ENCODE measurements at regions not wholly inside any gene's neighbourhood (a gene's known extent, or its start where the extent isn't known, plus 50 kb on each side); places are given as distances from the start of the nearest gene placed in this dataset.
"Not testable (repeated sequence)": the region's sequence is repeated elsewhere in the genome, so short reads cannot be mapped to it uniquely, and the experiment has no call there.

GRCh38 chr2:129907256-129907998 lies 72.0 kb upstream of the RAB6C start:
- intact Hi-C loops (cut with DNase I), result no loop called here
- DNase-seq (ENCODE audit: low spot score), result peak; percentile 59

GRCh38 chr2:129908721-129909373 lies 70.6 kb upstream of the RAB6C start:
- intact Hi-C loops (cut with DNase I), result no loop called here
- DNase-seq (ENCODE audit: low spot score), result peak; percentile 68

DNA sequence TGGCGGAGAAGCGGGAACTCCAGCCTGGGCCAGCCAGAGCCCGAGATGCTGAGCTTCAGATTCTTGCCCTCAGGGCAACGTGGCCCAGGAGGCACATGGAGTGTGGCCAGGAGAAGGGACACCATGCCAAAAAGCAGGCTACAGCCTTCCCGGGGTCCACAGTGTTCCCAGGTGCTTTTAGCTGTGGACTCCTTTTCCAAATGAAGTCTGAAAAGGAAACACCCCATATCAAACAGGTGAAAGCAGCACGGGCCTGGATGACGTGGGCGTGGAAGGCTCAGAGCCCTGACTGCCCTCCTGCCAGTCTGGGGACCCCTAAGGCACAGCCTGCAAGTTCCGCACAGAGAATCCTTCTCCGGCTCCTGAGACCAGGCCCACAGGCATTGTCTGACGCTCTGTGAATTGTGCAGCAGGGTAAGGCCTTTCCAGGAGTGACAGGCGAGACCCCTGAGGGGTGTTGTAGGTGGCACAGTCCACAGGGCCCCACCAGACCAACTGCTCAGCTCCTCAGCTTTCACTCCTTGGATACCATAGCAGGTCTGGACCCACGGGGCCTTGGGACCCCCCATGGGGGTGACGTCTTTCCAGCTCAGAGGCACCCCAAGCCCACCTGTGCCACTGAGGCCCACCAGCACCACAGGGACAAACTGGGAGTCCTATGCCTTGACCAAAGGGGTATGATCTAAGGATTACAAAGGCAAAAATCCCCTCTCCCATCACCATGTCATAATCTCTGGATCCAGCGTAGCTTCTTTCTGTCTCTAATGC lies 69.6 kb upstream of the RAB6C start:
- DNase-seq (ENCODE audit: low spot score), result peak; percentile 67
- intact Hi-C loops (cut with DNase I), result no loop called here

DNA sequence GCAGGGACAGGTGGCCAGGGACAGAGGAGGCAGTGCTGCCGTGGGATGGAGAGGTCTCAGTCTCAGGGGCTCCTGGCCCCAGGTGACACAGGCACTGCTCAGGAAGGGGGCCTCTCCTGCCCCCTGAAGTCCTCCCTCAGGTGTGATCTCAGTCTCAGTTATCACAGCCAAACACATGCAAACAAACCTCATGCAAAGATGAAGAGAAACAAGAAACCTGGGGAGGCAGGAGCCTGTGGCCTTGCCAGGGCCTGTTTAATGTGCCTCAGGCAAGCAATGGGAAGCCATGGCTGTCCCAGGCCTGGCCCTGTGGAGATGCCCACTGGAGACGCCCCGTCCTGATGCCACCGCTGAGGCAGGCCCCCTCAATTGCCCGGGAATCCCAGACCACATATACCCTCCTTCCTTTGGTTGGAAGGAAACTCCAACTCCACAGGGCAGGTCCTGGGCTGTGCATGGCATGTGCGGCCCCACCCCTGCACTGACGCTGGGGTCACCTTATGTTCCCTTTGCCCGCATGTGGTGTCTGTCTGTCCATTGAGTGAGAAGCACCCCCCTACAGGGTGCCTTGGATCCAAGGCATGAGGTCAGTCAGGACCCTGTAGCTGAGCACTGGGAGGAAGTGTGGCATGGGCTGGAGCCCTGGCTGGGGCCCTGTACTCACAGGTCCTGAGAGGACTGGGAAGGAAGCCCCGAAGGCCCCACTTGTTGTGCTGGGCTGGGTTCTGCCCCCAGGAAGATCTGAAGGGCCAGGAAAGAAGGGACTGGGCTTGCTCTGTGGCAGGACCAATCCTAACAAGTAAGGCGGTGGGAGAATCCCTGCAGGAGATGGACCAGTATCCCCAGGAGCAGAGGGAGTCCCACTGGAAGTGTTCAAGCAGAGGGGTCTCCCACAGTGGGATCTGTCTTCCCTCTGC lies 68.8 kb upstream of the RAB6C start:
- intact Hi-C loops (cut with DNase I), result no loop called here
- DNase-seq (ENCODE audit: low spot score), result peak; percentile 46

- intact Hi-C loops (cut with DNase I), result no loop called here
- DNase-seq (ENCODE audit: low spot score), result peak; percentile 64
These were observed 68.0 kb upstream of the RAB6C start for GRCh38 chr2:129911363-129912065.

- intact Hi-C loops (cut with DNase I), result no loop called here
These were observed 67.2 kb upstream of the RAB6C start for GRCh38 chr2:129912066-129912820.

GRCh38 chr2:129912871-129913694 lies 66.4 kb upstream of the RAB6C start:
- peak; percentile 66 for DNase-seq (ENCODE audit: low spot score)
- intact Hi-C loops (cut with DNase I), result no loop called here

More at GRCh38 chr2:129912066-129912820, 67.2 kb upstream of the RAB6C start:
- DNase-seq (ENCODE audit: low spot score), result peak; percentile 71

DNA sequence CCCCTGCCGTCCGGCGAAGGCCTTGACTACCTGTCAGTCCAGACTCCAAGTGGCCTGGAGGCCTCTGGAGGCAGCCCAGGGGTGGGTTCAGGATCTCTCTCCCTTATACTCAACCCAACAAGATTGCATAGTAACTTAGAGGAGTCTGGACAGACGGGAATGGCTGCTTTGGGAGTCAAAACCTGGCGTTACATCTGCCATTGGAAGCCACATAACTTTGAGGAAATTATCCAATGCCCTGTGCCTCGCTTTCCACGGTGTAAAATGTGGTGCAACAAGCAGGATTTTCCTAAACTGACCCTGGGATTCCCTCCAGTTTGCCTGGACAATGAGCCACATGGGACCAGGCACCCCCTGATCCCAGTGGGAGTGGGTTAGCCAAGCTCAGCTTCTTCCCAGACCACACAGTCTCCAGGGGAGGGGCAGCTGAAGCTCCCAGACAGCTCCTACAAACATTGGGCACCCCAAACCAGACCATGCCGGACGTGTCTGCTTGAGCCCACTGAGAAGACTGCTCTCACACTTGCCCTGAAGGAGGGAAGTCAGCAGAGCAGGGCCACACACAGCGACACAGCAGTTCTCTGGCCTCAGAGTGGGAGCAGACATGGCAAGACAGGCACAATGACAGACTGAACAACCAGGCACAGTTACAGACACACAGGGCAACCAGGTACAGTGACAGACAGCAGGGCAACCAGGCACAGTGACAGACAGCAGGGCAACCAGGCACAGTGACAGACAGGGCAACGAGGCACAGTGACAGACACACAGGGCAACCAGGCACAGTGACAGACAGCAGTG lies 65.6 kb upstream of the RAB6C start:
- DNase-seq (ENCODE audit: low spot score), result peak; percentile 65
- intact Hi-C loops (cut with DNase I), result no loop called here

GRCh38 chr2:129914538-129915302 lies 64.7 kb upstream of the RAB6C start:
- peak; percentile 41 for DNase-seq (ENCODE audit: low spot score)
- intact Hi-C loops (cut with DNase I), result no loop called here

DNA sequence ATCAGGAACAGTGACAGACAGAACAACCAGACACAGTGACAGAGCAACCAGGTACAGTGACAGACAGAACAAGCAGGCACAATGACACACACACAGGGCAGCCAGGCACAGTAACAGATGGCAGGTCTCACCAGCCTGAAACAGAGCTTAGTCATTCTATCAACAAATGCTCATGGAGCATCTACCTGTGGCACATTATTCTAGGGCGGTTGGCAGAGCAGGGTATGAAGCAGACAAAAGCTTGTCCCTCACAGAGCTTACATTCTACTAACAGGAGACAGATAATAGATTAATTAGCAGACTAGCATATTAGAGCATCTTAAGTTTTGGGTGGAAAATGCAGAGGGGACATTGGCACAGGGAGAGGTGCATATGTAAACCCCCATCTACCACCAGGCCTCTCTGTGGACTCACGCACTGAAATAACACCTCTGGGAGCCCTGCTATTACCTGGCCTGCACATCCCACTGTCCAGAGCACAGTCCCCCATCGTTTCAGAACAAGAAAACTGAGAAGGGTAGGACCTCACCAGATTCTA lies 64.1 kb upstream of the RAB6C start:
- intact Hi-C loops (cut with DNase I), result no loop called here

DNA sequence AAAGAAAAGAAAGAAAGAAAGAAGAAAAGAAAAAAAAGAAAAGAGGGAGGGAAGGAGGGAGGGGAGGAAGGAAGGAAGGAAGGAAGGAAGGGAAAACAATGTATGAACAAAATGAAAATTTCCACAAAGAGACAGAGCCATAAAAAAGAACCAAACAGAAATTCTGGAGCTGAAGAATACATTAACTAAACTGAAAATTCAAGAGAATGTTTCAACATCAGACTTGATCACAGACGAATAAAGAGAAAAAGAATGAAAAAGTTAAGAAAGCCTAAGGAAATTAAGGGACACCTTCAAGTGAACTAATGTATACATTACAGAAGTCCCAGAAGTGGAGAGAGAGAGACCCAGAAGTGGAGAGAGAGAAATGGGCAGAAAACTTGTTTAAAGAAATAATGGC lies 60.9 kb upstream of the RAB6C start:
- no peak for DNase-seq (ENCODE audit: low spot score)
- intact Hi-C loops (cut with DNase I), result no loop called here

More for the DNA sequence above, 64.1 kb upstream of the RAB6C start:
- no peak for DNase-seq (ENCODE audit: low spot score)

GRCh38 chr2:129922571-129923264 lies 56.7 kb upstream of the RAB6C start:
- no peak for DNase-seq (ENCODE audit: low spot score)
- intact Hi-C loops (cut with DNase I), result loop anchor here (10.0 kb wide), 2 partner anchors 1188 to 1598 kb away; no protein-coding TSS in a partner anchor

DNA sequence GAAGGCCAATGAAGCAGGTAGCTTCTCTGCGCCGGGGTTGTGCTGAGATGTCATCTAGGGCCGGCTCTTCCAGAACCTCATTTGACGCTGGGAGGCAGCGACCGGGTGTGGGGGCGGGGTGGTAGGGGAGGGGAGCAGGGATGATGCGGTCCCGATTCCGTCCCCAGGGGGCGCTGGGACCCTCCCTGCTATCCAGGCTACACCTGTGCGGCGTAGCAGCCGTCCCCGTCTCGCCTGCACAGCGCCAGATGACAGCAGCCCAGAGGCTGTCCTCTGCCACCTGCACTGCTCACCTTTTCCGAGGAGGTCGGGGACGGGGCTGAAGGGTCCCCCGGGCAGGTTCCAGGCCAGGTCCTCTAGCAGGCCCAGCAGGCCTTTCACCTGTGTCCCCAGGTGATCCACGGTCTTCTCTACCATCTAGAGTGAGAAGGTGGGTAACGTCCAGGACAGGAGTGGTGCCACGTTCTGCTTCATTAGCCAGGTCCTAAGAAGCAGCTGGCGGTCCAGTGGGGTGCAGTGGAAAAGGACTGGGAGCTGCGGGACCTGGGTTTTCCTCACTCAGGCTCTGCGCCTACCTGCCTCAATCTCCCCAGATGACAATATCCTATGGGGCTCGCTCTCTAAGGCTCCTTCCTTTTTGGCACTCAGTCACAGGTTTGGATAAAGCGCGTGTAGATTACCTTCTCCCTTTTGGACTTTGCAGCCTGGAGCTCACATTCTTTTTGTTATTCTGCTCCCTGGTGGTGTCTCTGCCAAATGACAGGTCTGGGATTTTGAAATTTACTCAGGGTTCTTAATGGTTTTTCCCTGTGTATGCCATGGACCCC lies 56.0 kb upstream of the RAB6C start:
- intact Hi-C loops (cut with DNase I), result loop anchor here (10.0 kb wide), 2 partner anchors 1189 to 1599 kb away; no protein-coding TSS in a partner anchor
- DNase-seq (ENCODE audit: low spot score), result no peak

- not testable (repeated sequence) for DNase-seq (ENCODE audit: low spot score)
- intact Hi-C loops (cut with DNase I), result loop anchor here (10.0 kb wide), 2 partner anchors 1189 to 1599 kb away; no protein-coding TSS in a partner anchor
These were observed 55.4 kb upstream of the RAB6C start for GRCh38 chr2:129924115-129924514.
